ENCODE measurements at regions not wholly inside any gene's neighbourhood (a gene's known extent, or its start where the extent isn't known, plus 50 kb on each side); places are given as distances from the start of the nearest gene placed in this dataset.

- no peak overlapping the region for H3K9ac ChIP-seq (ENCODE audit: low read length in 5 of 5)
- no peak overlapping the region for H3K4me3 ChIP-seq (ENCODE audit: low read depth in 1 of 5, low read length in 5 of 5)
- no peaks in the 10 kb centered on the region for H3K36me3 ChIP-seq (ENCODE audit: control insufficient read depth in 5 of 5, insufficient read depth in 5 of 5, low read length in 5 of 5)
- no peaks in the 10 kb centered on the region for H3K9me3 ChIP-seq (ENCODE audit: control insufficient read depth in 5 of 5, low read length in 5 of 5)
- no peaks in the 10 kb centered on the region for H3K4me1 ChIP-seq (ENCODE audit: control insufficient read depth in 5 of 5, insufficient read depth in 5 of 5, low read length in 5 of 5)
- H3K27ac ChIP-seq (ENCODE audit: low read depth, low read length), result no peak overlapping the region
- no peaks in the 10 kb centered on the region for H3K27me3 ChIP-seq (ENCODE audit: control insufficient read depth in 5 of 5, insufficient read depth in 4 of 5, low read length in 5 of 5)
Observed at GRCh38 chr13:63910511-63910910, 2494.9 kb upstream of the PCDH20 start.

- Histone ChIP-seq H3K36me3 (ENCODE audit: control insufficient read depth in 5 of 5, insufficient read depth in 5 of 5, low read length in 5 of 5) (no peaks in the 10 kb centered on the region), H3K27me3 (ENCODE audit: control insufficient read depth in 5 of 5, insufficient read depth in 4 of 5, low read length in 5 of 5) (no peaks in the 10 kb centered on the region), H3K4me3 (ENCODE audit: low read depth in 1 of 5, low read length in 5 of 5) (no peak overlapping the region), H3K9me3 (ENCODE audit: control insufficient read depth in 5 of 5, low read length in 5 of 5) (no peaks in the 10 kb centered on the region), H3K4me1 (ENCODE audit: control insufficient read depth in 5 of 5, insufficient read depth in 5 of 5, low read length in 5 of 5) (no peaks in the 10 kb centered on the region), H3K27ac (ENCODE audit: low read depth, low read length) (no peak overlapping the region), H3K9ac (ENCODE audit: low read length in 5 of 5) (no peak overlapping the region)
Observed at GRCh38 chr13:63909726-63910375, 2494.2 kb upstream of the PCDH20 start.

GRCh38 chr13:63902141-63902540 is 2486.5 kb upstream of the PCDH20 start:
- no peaks in the 10 kb centered on the region for H3K27me3 ChIP-seq (ENCODE audit: control insufficient read depth in 5 of 5, insufficient read depth in 4 of 5, low read length in 5 of 5)
- H3K4me1 ChIP-seq (ENCODE audit: control insufficient read depth in 5 of 5, insufficient read depth in 5 of 5, low read length in 5 of 5), result no peaks in the 10 kb centered on the region
- H3K36me3 ChIP-seq (ENCODE audit: control insufficient read depth in 5 of 5, insufficient read depth in 5 of 5, low read length in 5 of 5), result no peaks in the 10 kb centered on the region
- H3K9ac ChIP-seq (ENCODE audit: low read length in 5 of 5), result no peak overlapping the region
- no peak overlapping the region for H3K4me3 ChIP-seq (ENCODE audit: low read depth in 1 of 5, low read length in 5 of 5)
- H3K9me3 ChIP-seq (ENCODE audit: control insufficient read depth in 5 of 5, low read length in 5 of 5), result no peaks in the 10 kb centered on the region
- H3K27ac ChIP-seq (ENCODE audit: low read depth, low read length), result no peak overlapping the region

- Histone ChIP-seq H3K4me3 (ENCODE audit: low read depth in 1 of 5, low read length in 5 of 5) (no peak overlapping the region), H3K4me1 (ENCODE audit: control insufficient read depth in 5 of 5, insufficient read depth in 5 of 5, low read length in 5 of 5) (no peaks in the 10 kb centered on the region), H3K27me3 (ENCODE audit: control insufficient read depth in 5 of 5, insufficient read depth in 4 of 5, low read length in 5 of 5) (no peaks in the 10 kb centered on the region), H3K27ac (ENCODE audit: low read depth, low read length) (no peak overlapping the region), H3K9ac (ENCODE audit: low read length in 5 of 5) (no peak overlapping the region), H3K9me3 (ENCODE audit: control insufficient read depth in 5 of 5, low read length in 5 of 5) (no peaks in the 10 kb centered on the region), H3K36me3 (ENCODE audit: control insufficient read depth in 5 of 5, insufficient read depth in 5 of 5, low read length in 5 of 5) (no peaks in the 10 kb centered on the region)
Observed at GRCh38 chr13:63901630-63902029, 2486.0 kb upstream of the PCDH20 start.

- no peak overlapping the region for H3K9ac ChIP-seq (ENCODE audit: low read length in 5 of 5)
- no peaks in the 10 kb centered on the region for H3K9me3 ChIP-seq (ENCODE audit: control insufficient read depth in 5 of 5, low read length in 5 of 5)
Observed at GRCh38 chr13:63900406-63900805, 2484.8 kb upstream of the PCDH20 start.

GRCh38 chr13:63896321-63896720 is 2480.7 kb upstream of the PCDH20 start:
- no peak overlapping the region for H3K9ac ChIP-seq (ENCODE audit: low read length in 5 of 5)
- no peak overlapping the region for H3K4me3 ChIP-seq (ENCODE audit: low read depth in 1 of 5, low read length in 5 of 5)
- H3K36me3 ChIP-seq (ENCODE audit: control insufficient read depth in 5 of 5, insufficient read depth in 5 of 5, low read length in 5 of 5), result no peaks in the 10 kb centered on the region
- no peaks in the 10 kb centered on the region for H3K27me3 ChIP-seq (ENCODE audit: control insufficient read depth in 5 of 5, insufficient read depth in 4 of 5, low read length in 5 of 5)
- H3K4me1 ChIP-seq (ENCODE audit: control insufficient read depth in 5 of 5, insufficient read depth in 5 of 5, low read length in 5 of 5), result no peaks in the 10 kb centered on the region
- no peaks in the 10 kb centered on the region for H3K9me3 ChIP-seq (ENCODE audit: control insufficient read depth in 5 of 5, low read length in 5 of 5)
- H3K27ac ChIP-seq (ENCODE audit: low read depth, low read length), result no peak overlapping the region

More at GRCh38 chr13:63900406-63900805, 2484.8 kb upstream of the PCDH20 start:
- H3K36me3 ChIP-seq (ENCODE audit: control insufficient read depth in 5 of 5, insufficient read depth in 5 of 5, low read length in 5 of 5), result no peaks in the 10 kb centered on the region
- no peak overlapping the region for H3K27ac ChIP-seq (ENCODE audit: low read depth, low read length)
- no peak overlapping the region for H3K4me3 ChIP-seq (ENCODE audit: low read depth in 1 of 5, low read length in 5 of 5)
- no peaks in the 10 kb centered on the region for H3K27me3 ChIP-seq (ENCODE audit: control insufficient read depth in 5 of 5, insufficient read depth in 4 of 5, low read length in 5 of 5)
- H3K4me1 ChIP-seq (ENCODE audit: control insufficient read depth in 5 of 5, insufficient read depth in 5 of 5, low read length in 5 of 5), result no peaks in the 10 kb centered on the region

- H3K4me1 ChIP-seq (ENCODE audit: control insufficient read depth in 5 of 5, insufficient read depth in 5 of 5, low read length in 5 of 5), result no peaks in the 10 kb centered on the region
- H3K27ac ChIP-seq (ENCODE audit: low read depth, low read length), result no peak overlapping the region
- H3K27me3 ChIP-seq (ENCODE audit: control insufficient read depth in 5 of 5, insufficient read depth in 4 of 5, low read length in 5 of 5), result no peaks in the 10 kb centered on the region
- no peak overlapping the region for H3K4me3 ChIP-seq (ENCODE audit: low read depth in 1 of 5, low read length in 5 of 5)
- H3K36me3 ChIP-seq (ENCODE audit: control insufficient read depth in 5 of 5, insufficient read depth in 5 of 5, low read length in 5 of 5), result no peaks in the 10 kb centered on the region
- H3K9me3 ChIP-seq (ENCODE audit: control insufficient read depth in 5 of 5, low read length in 5 of 5), result no peaks in the 10 kb centered on the region
- H3K9ac ChIP-seq (ENCODE audit: low read length in 5 of 5), result no peak overlapping the region
Observed at GRCh38 chr13:63882052-63882451, 2466.4 kb upstream of the PCDH20 start.

GRCh38 chr13:63880705-63881104 is 2465.1 kb upstream of the PCDH20 start:
- Histone ChIP-seq H3K27me3 (ENCODE audit: control insufficient read depth in 5 of 5, insufficient read depth in 4 of 5, low read length in 5 of 5) (no peaks in the 10 kb centered on the region), H3K4me3 (ENCODE audit: low read depth in 1 of 5, low read length in 5 of 5) (no peak overlapping the region), H3K9me3 (ENCODE audit: control insufficient read depth in 5 of 5, low read length in 5 of 5) (no peaks in the 10 kb centered on the region), H3K36me3 (ENCODE audit: control insufficient read depth in 5 of 5, insufficient read depth in 5 of 5, low read length in 5 of 5) (no peaks in the 10 kb centered on the region), H3K9ac (ENCODE audit: low read length in 5 of 5) (no peak overlapping the region), H3K4me1 (ENCODE audit: control insufficient read depth in 5 of 5, insufficient read depth in 5 of 5, low read length in 5 of 5) (no peaks in the 10 kb centered on the region), H3K27ac (ENCODE audit: low read depth, low read length) (no peak overlapping the region)

- Histone ChIP-seq H3K27me3 (ENCODE audit: control insufficient read depth in 5 of 5, insufficient read depth in 4 of 5, low read length in 5 of 5) (no peaks in the 10 kb centered on the region), H3K4me3 (ENCODE audit: low read depth in 1 of 5, low read length in 5 of 5) (no peak overlapping the region), H3K9me3 (ENCODE audit: control insufficient read depth in 5 of 5, low read length in 5 of 5) (no peaks in the 10 kb centered on the region), H3K27ac (ENCODE audit: low read depth, low read length) (no peak overlapping the region), H3K4me1 (ENCODE audit: control insufficient read depth in 5 of 5, insufficient read depth in 5 of 5, low read length in 5 of 5) (no peaks in the 10 kb centered on the region), H3K9ac (ENCODE audit: low read length in 5 of 5) (no peak overlapping the region), H3K36me3 (ENCODE audit: control insufficient read depth in 5 of 5, insufficient read depth in 5 of 5, low read length in 5 of 5) (no peaks in the 10 kb centered on the region)
Observed at GRCh38 chr13:63873936-63874335, 2458.3 kb upstream of the PCDH20 start.

GRCh38 chr13:63864171-63864902 is 2448.7 kb upstream of the PCDH20 start:
- no peak overlapping the region for H3K27ac ChIP-seq (ENCODE audit: low read depth, low read length)
- H3K4me3 ChIP-seq (ENCODE audit: low read depth in 1 of 5, low read length in 5 of 5), result no peak overlapping the region
- H3K9ac ChIP-seq (ENCODE audit: low read length in 5 of 5), result no peak overlapping the region
- H3K9me3 ChIP-seq (ENCODE audit: control insufficient read depth in 5 of 5, low read length in 5 of 5), result peaks cover 0 to 3% (median 0%) of the 10 kb centered on the region in 5 donors
- H3K27me3 ChIP-seq (ENCODE audit: control insufficient read depth in 5 of 5, insufficient read depth in 4 of 5, low read length in 5 of 5), result peaks cover 0 to 3% (median 0%) of the 10 kb centered on the region in 5 donors
- no peaks in the 10 kb centered on the region for H3K36me3 ChIP-seq (ENCODE audit: control insufficient read depth in 5 of 5, insufficient read depth in 5 of 5, low read length in 5 of 5)
- H3K4me1 ChIP-seq (ENCODE audit: control insufficient read depth in 5 of 5, insufficient read depth in 5 of 5, low read length in 5 of 5), result no peaks in the 10 kb centered on the region
